SH-SY5Y (cell line): ENCODE measurements at regions not wholly inside any gene's neighbourhood (a gene's known extent, or its start where the extent isn't known, plus 50 kb on each side); places are given as distances from the start of the nearest gene placed in this dataset.

ENCODE experiments used
- GATA2 ChIP-seq: IDR thresholded peaks from 2 replicates; pipeline ENCODE4 v1.6.1; 2011; ENCODE audit warnings: mild to moderate bottlenecking, low read depth, low read length
- GATA3 ChIP-seq: IDR thresholded peaks from 2 replicates; pipeline ENCODE4 v1.6.1; 2011; ENCODE audit warnings: low read depth, mild to moderate bottlenecking, low read length, moderate library complexity

GRCh38 chr5:82601077-82601476 lies 322.9 kb upstream of the RPS23 start:
- TF ChIP-seq GATA3 (no peak), GATA2 (no peak)

GRCh38 chr5:82599692-82600091 lies 321.5 kb upstream of the RPS23 start:
- no peak for TF ChIP-seq GATA3
- TF ChIP-seq GATA2: no peak

GRCh38 chr5:82599030-82599429 lies 320.9 kb upstream of the RPS23 start:
- no peak for TF ChIP-seq GATA3
- TF ChIP-seq GATA2: no peak

- TF ChIP-seq GATA2 (no peak), GATA3 (no peak)
Measured at GRCh38 chr5:82597437-82597836, 319.3 kb upstream of the RPS23 start.

GRCh38 chr5:82596451-82596850 lies 318.3 kb upstream of the RPS23 start:
- TF ChIP-seq GATA2: no peak
- no peak for TF ChIP-seq GATA3

GRCh38 chr5:82595113-82595512 lies 317.0 kb upstream of the RPS23 start:
- TF ChIP-seq GATA3: no peak
- no peak for TF ChIP-seq GATA2

GRCh38 chr5:82594097-82594496 lies 315.9 kb upstream of the RPS23 start:
- no peak for TF ChIP-seq GATA2
- TF ChIP-seq GATA3: no peak

GRCh38 chr5:82593481-82593880 lies 315.3 kb upstream of the RPS23 start:
- no peak for TF ChIP-seq GATA2
- no peak for TF ChIP-seq GATA3

GRCh38 chr5:82591021-82591515 lies 312.9 kb upstream of the RPS23 start:
- no peak for TF ChIP-seq GATA2
- TF ChIP-seq GATA3: no peak

- TF ChIP-seq GATA3 (no peak), GATA2 (no peak)
Measured at GRCh38 chr5:82590112-82590511, 312.0 kb upstream of the RPS23 start.

- no peak for TF ChIP-seq GATA2
- TF ChIP-seq GATA3: no peak
Measured at GRCh38 chr5:82586661-82587310, 308.6 kb upstream of the RPS23 start.

GRCh38 chr5:82586181-82586580 lies 308.0 kb upstream of the RPS23 start:
- TF ChIP-seq GATA3 (no peak), GATA2 (no peak)

- TF ChIP-seq GATA2 (no peak), GATA3 (no peak)
Measured at GRCh38 chr5:82584631-82585030, 306.5 kb upstream of the RPS23 start.

- TF ChIP-seq GATA3 (no peak), GATA2 (no peak)
Measured at GRCh38 chr5:82564963-82565362, 286.8 kb upstream of the RPS23 start.

- TF ChIP-seq GATA3 (no peak), GATA2 (no peak)
Measured at GRCh38 chr5:82563745-82564144, 285.6 kb upstream of the RPS23 start.
